ENCODE measurements at regions not wholly inside any gene's neighbourhood (a gene's known extent, or its start where the extent isn't known, plus 50 kb on each side); places are given as distances from the start of the nearest gene placed in this dataset.
"Not testable (repeated sequence)": the region's sequence is repeated elsewhere in the genome, so short reads cannot be mapped to it uniquely, and the experiment has no call there.

DNA sequence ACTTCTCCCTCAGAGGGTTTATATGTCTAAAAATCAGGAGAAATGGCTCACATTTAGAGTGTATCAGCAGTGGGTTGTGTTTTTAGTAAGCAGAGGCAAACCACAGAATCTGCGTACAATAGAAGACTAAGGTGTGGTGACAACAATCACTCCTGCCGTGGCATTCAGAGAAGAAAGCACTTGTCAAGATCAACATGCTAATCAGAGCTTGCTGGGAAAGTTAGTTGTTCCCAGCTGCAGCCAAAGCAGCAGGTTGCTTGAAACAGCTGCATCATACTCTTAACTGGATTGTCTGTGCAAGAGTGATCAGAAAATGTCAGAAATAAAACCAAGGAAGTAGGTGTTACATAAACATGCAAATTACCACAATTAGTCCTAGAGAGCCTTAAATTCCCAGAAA, 616.4 kb downstream of the CDH8 start:
- no peaks in the 10 kb centered on the region for H3K36me3 ChIP-seq (ENCODE audit: insufficient read depth, low read length)
- H3K9me2 ChIP-seq (ENCODE audit: insufficient read depth, low read length): no peaks in the 10 kb centered on the region
- H3K9ac ChIP-seq (ENCODE audit: low read length): no peak overlapping the region
- no peak overlapping the region for H3K4me3 ChIP-seq (ENCODE audit: low read length)
- TF ChIP-seq EP300 (conservative IDR thresholded peaks at IDR 0.05; ENCODE audit: poor library complexity, severe bottlenecking) (no peak), TAF1 (IDR thresholded peaks at IDR 0.05; ENCODE audit: low read depth) (no peak), POLR2AphosphoS5 (IDR thresholded peaks at IDR 0.05) (no peak), EZH2 (IDR thresholded peaks at IDR 0.05; ENCODE audit: borderline replicate concordance, insufficient read depth, low read length, poor library complexity, severe bottlenecking) (no peak), RAD21 (conservative IDR thresholded peaks at IDR 0.05) (no peak), REST (IDR thresholded peaks at IDR 0.05; ENCODE audit: borderline replicate concordance) (no peak), MXI1 (conservative IDR thresholded peaks at IDR 0.05; ENCODE audit: poor library complexity, severe bottlenecking) (no peak), SMC3 (conservative IDR thresholded peaks at IDR 0.05; ENCODE audit: poor library complexity) (no peak)
- TF ChIP-seq, protein P1, sequence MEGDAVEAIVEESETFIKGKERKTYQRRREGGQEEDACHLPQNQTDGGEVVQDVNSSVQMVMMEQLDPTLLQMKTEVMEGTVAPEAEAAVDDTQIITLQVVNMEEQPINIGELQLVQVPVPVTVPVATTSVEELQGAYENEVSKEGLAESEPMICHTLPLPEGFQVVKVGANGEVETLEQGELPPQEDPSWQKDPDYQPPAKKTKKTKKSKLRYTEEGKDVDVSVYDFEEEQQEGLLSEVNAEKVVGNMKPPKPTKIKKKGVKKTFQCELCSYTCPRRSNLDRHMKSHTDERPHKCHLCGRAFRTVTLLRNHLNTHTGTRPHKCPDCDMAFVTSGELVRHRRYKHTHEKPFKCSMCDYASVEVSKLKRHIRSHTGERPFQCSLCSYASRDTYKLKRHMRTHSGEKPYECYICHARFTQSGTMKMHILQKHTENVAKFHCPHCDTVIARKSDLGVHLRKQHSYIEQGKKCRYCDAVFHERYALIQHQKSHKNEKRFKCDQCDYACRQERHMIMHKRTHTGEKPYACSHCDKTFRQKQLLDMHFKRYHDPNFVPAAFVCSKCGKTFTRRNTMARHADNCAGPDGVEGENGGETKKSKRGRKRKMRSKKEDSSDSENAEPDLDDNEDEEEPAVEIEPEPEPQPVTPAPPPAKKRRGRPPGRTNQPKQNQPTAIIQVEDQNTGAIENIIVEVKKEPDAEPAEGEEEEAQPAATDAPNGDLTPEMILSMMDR (IDR thresholded peaks at IDR 0.05; ENCODE audit: poor library complexity, severe bottlenecking): no peak
- H2AFZ ChIP-seq (ENCODE audit: low read depth, low read length): no peak overlapping the region
- H4K20me1 ChIP-seq (ENCODE audit: insufficient read depth): no peaks in the 10 kb centered on the region
- no peak overlapping the region for H3K27ac ChIP-seq (ENCODE audit: low read length)
- no peaks in the 10 kb centered on the region for H3K27me3 ChIP-seq (ENCODE audit: insufficient read depth, low read depth, low read length)
- H3K4me2 ChIP-seq (ENCODE audit: low read length): no peak overlapping the region
- H3F3A ChIP-seq (ENCODE audit: insufficient read depth, low read length, poor library complexity, severe bottlenecking): no peaks in the 10 kb centered on the region
- H3K79me2 ChIP-seq (replicated peaks; ENCODE audit: insufficient read depth, low read length): no peaks in the 10 kb centered on the region
- no peaks in the 10 kb centered on the region for H3K9me3 ChIP-seq (ENCODE audit: low read length)

- not testable (repeated sequence) for H3K9ac ChIP-seq (ENCODE audit: low read length); H3K9me3 ChIP-seq (ENCODE audit: low read length); H3K36me3 ChIP-seq (ENCODE audit: insufficient read depth, low read length); H2AFZ ChIP-seq (ENCODE audit: low read depth, low read length); H3K27ac ChIP-seq (ENCODE audit: low read length); H3F3A ChIP-seq (ENCODE audit: insufficient read depth, low read length, poor library complexity, severe bottlenecking); H3K4me3 ChIP-seq (ENCODE audit: low read length); H3K9me2 ChIP-seq (ENCODE audit: insufficient read depth, low read length); H4K20me1 ChIP-seq (ENCODE audit: insufficient read depth); H3K4me2 ChIP-seq (ENCODE audit: low read length); H3K79me2 ChIP-seq (replicated peaks; ENCODE audit: insufficient read depth, low read length); H3K27me3 ChIP-seq (ENCODE audit: insufficient read depth, low read depth, low read length)
These were observed 617.4 kb downstream of the CDH8 start for GRCh38 chr16:61418802-61419201.

GRCh38 chr16:61415126-61415525, 621.1 kb downstream of the CDH8 start:
- H3K36me3 ChIP-seq (ENCODE audit: insufficient read depth, low read length): no peaks in the 10 kb centered on the region
- no peaks in the 10 kb centered on the region for H3K79me2 ChIP-seq (replicated peaks; ENCODE audit: insufficient read depth, low read length)
- no peak overlapping the region for H3K9ac ChIP-seq (ENCODE audit: low read length)
- H3K27me3 ChIP-seq (ENCODE audit: insufficient read depth, low read depth, low read length): no peaks in the 10 kb centered on the region
- TF ChIP-seq MXI1 (conservative IDR thresholded peaks at IDR 0.05; ENCODE audit: poor library complexity, severe bottlenecking) (no peak), EP300 (conservative IDR thresholded peaks at IDR 0.05; ENCODE audit: poor library complexity, severe bottlenecking) (no peak), TAF1 (IDR thresholded peaks at IDR 0.05; ENCODE audit: low read depth) (no peak), SMC3 (conservative IDR thresholded peaks at IDR 0.05; ENCODE audit: poor library complexity) (no peak), REST (IDR thresholded peaks at IDR 0.05; ENCODE audit: borderline replicate concordance) (no peak), RAD21 (conservative IDR thresholded peaks at IDR 0.05) (no peak), EZH2 (IDR thresholded peaks at IDR 0.05; ENCODE audit: borderline replicate concordance, insufficient read depth, low read length, poor library complexity, severe bottlenecking) (no peak), POLR2AphosphoS5 (IDR thresholded peaks at IDR 0.05) (no peak)
- TF ChIP-seq, protein P1 (IDR thresholded peaks at IDR 0.05; ENCODE audit: poor library complexity, severe bottlenecking): no peak
- H2AFZ ChIP-seq (ENCODE audit: low read depth, low read length): no peak overlapping the region
- H3K27ac ChIP-seq (ENCODE audit: low read length): no peak overlapping the region
- H3K9me3 ChIP-seq (ENCODE audit: low read length): no peaks in the 10 kb centered on the region
- no peak overlapping the region for H3K4me3 ChIP-seq (ENCODE audit: low read length)
- H3F3A ChIP-seq (ENCODE audit: insufficient read depth, low read length, poor library complexity, severe bottlenecking): no peaks in the 10 kb centered on the region
- H4K20me1 ChIP-seq (ENCODE audit: insufficient read depth): no peaks in the 10 kb centered on the region
- H3K4me2 ChIP-seq (ENCODE audit: low read length): no peak overlapping the region
- H3K9me2 ChIP-seq (ENCODE audit: insufficient read depth, low read length): no peaks in the 10 kb centered on the region

All from neural cell (in vitro differentiated cells).